M059J (cell line): ENCODE measurements at regions not wholly inside any gene's neighbourhood (a gene's known extent, or its start where the extent isn't known, plus 50 kb on each side); places are given as distances from the start of the nearest gene placed in this dataset.
"Not testable (repeated sequence)": the region's sequence is repeated elsewhere in the genome, so short reads cannot be mapped to it uniquely, and the experiment has no call there.

ENCODE experiments used
- DNase-seq: peaks from one replicate; pipeline ENCODE4 v3.0.0-alpha.2; 2012; ENCODE audit warnings: low read depth

DNA sequence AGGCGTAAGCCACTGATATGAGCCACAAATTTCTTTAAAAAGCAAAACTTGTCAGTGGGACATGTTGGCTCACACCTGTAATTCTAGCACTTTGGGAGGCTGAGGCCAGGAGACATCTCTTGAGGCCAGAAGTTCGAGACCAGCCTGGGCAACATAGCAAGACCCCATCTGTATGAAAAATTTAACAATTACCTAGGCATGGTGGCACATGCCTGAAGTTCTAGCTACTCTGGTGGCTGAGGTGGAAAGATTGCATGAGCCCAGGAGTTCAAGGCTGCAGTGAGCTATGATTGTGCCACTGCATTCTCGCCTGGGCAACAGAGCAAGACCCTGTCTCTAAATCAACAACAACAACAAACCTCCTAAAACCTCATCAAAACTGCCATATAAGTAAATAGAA lies 147.6 kb upstream of the BARHL2 start:
- DNase-seq = no peak

DNA sequence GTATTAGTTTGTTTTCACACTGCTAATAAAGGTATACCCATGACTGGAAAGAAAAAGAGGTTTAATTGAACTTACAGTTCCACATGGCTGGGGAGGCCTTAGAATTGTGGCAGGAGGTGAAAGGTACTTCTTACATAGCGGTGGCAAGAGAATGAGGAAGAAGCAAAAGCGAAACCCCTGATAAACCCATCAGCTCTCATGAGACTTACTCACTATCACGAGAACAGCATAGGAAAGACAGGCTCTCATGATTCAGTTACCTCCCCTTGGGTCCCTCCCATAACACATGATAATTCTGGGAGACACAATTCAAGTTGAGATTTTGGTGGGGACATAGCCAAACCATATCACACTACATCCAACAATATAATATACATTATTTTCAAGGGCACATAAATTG lies 145.7 kb upstream of the BARHL2 start:
- DNase-seq = peak; percentile 61

DNA sequence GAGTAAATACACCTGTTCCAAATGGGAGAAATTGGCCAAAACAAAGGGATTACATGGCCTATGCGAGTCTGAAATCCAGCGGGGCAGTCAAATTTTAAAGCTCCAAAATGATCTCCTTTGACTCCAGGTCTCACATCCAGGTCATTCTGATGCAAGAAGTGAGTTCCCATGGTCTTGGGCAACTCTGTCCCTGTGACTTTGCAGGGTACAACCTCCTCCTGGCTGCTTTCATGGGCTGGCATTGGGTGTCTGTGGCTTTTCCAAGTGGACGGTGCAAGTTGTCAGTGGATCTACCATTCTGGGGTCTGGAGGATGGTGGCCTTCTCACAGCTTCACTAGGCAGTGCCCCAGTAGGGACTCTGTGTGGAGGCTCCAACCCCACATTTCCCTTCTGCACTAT lies 144.3 kb upstream of the BARHL2 start:
- DNase-seq = not testable (repeated sequence)

DNA sequence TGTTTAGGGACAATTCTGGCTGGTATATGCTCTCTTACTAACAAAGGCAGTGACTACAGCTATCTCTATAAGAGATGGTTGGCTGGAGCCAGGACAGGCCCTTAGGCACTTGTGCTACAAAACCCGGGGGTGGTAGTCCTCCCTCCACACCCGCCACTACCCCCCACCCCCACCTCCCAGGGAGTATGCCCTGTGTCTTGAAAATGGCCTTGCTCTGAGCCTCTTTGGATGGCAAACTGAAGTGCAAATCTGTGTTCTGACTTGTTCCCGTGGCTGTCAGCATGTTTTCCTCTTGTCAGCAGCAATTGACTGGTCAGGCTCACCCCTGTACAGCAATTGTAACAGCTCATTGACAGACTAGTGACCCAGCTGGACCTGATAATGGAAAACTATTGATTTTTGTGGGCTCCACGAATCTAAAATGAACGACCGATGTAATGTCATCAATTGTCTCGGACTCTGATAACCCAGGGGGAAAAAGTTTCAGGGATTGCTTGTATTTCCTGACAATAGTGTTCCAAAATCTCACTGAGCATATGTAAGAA lies 139.4 kb upstream of the BARHL2 start:
- DNase-seq = no peak

DNA sequence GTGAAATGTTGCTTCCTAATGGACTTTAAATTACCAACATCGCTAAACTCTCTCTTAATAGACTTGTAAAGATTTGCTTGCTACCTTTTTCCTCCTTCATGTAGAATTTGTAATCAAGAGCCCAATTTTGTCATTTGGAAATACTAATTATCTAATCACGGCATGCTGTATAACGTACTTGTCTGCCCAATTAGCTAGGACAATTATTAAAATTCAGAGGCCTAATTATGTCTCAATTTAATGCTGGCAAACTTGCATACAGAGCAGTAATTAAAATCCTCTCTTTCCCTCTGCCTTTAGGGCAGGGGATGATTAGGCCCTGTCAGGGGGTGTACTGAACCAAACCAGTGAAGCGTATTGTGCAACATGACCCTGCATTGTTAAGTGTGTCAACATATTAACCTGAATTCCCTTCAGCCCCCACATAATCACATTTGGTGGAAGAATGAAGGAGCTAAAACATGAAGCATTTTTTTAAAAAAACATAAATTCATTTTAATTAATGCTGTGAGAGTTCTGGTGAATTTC lies 137.4 kb upstream of the BARHL2 start:
- no peak for DNase-seq

DNA sequence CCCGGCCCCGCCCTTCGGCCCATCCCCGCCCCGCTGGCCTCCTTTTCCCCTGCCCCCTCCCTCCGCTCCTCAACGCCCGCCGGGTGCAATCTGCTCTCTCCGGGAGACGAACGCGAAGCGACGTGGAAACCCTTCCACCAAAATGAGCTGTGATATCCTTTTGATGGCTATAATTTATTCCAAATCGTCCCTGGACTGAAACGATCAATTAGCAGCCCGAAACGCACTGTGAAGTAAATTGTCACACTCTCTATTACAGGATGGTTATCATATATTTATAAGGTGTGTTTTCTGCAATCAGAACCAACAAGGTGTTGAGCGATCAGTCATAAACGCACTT lies 134.6 kb upstream of the BARHL2 start:
- no peak for DNase-seq

DNA sequence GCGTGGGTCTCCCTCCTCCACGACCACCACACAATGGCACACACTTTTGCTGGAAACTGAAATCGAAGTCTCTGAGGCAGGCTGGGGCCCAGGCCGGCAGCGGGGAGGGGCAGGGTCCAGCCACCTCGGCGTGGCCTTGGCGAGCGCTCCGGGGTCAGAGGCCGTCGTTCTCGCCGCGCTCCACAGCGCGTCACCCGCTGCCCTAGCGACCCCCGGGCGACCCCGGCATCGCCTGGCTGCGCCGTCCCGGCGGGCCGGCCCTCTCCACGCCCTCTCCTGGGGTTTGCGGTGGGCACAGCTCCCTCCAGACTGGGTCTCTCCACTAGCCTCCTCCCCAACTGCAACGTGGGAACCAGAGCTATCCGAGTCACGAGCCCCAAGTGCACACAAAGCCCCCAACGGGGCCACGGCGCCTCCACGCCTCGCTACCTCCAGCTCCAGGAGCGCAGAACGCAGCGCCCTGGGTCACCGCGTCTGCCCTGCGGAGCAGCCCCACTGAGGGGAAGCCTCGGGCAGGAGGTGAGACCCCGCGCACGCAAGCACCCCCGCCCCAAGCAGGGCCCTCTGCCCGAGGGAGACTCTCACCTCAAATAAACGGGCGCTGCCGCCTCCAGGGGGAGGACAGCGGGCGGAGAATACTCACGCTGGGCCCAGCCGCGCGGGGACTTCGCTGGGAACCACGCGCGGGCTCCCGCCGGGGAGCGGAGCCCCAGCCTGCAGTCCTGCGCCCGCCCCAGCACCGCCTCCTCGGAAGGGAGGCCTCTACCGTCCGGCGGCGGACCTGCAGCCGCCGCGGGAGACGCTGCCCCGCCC lies 134.0 kb upstream of the BARHL2 start:
- DNase-seq = peak; percentile 64

DNA sequence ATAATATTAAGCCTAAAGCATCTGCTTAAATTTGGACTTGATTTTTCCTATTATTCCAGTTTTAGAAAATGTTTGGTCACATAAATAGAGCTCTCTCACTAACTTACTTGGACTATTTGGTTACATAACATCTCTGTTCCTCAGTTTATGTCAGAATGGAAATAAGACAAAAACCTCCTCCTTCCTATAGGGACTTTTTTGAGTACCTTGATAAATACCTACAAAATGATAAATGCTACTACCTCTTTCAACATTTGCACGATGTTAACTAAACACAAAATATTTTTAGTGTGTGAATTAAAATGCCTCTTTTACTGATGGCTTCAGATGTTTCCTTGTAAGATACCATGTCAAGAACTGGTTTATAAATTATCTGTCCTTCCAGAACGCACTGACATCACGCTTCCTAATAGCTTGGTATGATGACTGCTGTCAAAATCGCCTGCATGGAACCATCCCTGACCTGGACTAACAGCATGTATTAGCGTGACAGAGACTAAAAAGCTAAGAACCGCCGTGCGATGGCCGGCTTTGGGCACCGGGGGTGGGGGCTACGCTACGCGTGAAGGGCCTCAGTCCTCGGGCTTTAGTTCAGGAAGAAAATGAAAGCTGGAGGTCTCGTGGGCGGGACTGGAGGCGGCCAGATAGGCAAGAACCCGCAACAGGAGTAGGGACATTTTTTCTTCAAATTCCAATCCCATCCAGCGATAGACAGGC lies 133.2 kb upstream of the BARHL2 start:
- peak; percentile 45 for DNase-seq

DNA sequence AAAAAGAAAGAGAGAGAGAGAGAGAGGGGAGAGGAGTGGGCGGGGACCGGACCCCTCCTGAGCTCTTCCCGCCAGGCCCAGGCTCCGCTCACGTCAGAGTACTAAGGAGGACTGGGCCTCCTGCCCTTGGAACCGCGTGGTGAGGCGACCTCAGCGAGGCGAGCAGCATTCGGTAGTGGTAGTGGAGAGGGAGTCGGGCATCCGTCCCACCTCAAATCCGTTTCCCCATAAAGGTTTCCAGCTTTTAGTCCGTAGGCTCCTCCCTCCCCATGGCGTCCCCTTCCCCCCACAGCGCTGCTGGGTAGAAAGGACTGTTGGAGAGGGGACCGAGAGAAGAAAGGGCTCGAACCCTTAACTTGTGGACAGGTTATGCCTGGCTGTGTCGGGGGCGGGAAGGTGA lies 124.4 kb upstream of the BARHL2 start:
- no peak for DNase-seq

DNA sequence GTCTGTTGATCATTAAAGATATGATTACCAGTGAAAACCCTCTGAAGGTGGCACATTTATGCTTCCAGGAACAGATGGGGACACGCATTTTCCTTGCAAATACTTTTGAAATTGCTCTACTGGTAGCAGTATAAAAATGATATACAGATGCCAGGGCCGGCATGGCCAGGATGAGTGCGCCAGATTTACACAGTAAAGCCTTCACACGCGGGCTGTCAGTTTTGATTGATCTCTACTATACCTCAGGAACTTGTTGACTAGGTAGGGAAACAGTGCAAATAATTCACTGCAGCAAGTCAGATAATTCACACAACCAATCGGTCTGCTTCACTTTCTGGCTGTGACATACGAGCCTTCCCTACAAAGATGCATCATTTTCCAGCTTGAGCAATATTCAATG lies 123.2 kb upstream of the BARHL2 start:
- DNase-seq = no peak

DNA sequence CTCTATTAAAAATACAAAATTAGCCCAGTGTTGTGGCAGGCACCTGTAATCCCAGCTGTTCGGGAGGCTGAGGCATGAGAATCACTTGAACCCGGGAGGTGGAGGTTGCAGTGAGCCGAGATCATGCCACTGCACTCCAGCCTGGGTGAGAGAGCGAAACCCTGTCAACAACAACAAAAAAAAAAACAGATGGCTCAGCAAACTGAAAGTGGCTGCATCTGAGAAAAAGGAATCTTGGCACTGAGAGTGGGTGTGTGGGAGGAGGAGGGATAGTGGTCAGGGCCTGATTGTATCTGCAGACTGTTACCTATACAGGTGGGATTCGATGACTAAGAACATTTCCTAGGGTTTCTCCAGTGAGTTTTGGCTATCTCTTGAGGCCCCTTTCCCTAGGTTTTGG lies 122.2 kb upstream of the BARHL2 start:
- DNase-seq = no peak

DNA sequence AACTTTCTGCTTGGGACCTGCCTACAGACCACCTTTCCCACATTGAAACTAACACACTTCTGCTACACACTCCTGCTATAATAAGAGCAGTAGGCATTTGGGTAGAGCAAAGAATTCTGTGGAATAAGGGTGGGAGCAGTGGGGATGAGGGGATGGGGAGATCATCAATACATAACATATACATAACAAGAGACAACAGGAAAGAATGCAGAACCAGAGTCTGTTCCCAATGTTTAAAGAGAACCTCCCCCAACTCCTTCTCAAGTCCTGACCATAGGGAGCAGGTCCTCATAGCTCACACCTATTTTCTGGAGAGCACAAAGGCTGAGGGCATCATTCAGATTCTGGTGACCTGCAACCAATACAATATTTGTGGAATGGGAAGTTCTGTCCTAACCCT lies 121.6 kb upstream of the BARHL2 start:
- no peak for DNase-seq

DNA sequence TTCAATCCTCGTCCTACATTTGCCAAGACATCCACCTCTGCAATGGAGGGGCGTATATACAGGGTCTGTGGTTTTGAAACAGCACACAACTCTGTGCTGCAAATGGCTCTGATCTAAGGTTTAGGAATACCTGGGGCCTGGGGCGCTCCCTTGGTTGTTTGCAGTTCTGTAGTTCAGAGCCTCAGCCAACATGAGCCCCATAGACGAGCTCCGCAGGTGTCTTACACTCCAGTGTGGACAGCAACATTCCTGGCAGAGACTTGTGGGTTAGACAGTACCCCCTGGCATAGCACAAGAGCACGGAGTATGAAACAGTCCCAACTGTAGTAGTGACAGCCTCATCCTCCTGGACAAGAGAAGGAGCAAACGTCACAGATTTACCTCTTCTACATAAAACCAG lies 120.3 kb upstream of the BARHL2 start:
- no peak for DNase-seq

DNA sequence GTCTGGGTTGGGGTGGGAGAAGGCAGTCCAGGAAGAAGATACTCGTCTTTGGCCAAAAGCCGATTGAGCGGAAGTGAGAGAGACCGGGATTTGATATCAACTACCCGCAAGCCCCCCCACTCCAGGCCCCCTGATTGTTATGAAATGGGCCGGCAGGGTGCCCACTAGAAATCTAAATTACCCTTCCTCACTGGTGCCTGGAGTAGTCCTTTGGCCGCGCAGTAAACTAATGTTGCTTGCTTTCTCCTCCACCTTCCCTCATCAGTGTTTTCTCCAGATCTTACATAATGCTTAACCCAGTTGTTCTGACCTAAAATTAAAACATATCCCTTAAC lies 119.2 kb upstream of the BARHL2 start:
- no peak for DNase-seq

DNA sequence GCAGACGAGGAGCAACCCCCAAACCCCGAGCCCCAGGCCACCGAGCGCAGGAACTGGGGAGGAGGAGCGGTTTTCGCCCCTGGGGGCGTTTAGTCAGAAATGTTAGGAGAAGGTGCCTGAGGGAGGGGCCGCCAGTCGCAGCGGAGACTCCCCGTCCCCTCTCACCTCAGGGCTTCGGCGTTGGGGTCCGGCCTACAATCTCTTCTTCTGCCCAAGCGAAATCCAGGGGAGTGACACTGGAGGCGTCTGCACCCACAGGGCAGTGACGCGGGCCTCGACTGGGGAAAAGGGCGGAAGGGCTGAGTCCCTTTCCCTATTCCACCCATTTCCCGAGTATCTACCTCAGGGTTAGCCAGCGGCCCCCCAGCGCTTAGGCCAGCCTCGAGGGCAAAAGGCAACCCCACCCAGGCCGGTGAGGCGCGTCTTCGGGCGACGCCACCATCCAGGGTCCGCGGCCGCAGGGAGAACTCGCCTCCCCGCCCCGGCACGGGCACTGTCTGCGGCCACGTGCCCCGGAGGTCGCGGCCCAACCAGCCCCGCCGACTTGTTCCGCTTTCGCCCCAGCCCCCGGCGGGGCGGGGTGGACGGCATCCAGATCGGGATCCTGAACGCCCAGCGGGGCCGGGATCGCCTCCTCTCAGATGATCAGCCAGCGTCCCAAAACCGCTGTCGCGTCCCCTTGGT lies 118.7 kb upstream of the BARHL2 start:
- no peak for DNase-seq

DNA sequence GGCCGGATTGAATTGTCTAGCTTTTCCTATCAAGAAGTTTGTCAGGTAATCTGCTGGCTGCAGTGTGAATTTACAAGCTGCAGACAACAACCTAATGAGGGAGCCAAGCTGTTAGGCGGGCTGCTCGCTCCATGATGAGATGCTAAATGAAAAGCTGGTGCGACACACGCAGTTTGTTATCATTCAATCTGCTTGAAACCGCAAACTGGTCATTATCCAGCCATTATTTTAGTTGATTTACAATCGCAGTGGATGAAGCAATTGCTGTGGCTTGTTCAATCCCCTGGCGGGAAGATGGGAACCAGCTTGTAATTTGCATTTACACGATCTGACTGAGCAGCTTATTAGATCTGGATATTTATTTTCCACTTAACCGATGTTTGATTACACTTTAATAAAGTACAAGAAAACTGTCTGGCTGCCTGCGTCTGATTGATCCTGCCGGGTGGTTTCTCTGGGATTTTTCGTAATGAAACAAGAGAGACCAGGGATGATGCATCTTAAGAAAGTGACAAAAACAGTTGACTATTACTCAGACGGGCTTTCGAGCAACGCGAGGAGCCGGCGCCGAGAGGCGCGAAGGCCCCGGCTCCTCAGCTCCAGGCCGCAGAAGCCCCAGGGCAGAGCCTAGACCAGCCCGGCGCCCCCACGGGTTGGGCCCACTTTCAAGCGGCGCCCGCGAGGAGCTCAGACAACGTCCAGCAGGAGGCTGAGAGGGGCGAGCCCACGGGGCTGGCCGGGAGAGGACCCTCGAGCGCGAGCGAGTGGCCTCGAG lies 118.0 kb upstream of the BARHL2 start:
- DNase-seq = no peak

DNA sequence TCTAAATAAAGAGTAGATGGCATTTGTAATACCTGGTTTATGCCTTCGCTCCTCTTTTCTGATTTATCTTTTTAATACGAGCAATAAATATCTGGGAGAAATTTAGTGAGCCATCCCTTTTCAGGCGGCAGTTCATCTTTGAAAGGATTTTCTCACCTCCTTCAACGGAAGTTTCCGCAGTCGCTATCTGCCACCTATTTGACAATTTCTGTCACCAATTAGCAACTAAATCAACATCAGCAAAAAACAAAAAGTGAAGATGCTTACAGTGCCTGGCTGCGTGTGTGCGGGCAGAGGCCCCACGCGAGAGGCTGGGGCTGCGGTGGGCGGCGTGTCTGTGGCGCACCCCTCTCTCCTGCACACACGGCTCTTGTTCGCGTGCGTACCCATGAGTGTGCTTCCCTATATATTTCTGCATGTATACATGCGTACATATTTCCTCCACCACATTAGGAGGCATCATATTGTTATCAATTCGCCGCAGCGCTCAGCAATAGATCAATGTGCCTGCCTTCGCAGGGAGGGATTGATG lies 117.3 kb upstream of the BARHL2 start:
- DNase-seq = no peak

DNA sequence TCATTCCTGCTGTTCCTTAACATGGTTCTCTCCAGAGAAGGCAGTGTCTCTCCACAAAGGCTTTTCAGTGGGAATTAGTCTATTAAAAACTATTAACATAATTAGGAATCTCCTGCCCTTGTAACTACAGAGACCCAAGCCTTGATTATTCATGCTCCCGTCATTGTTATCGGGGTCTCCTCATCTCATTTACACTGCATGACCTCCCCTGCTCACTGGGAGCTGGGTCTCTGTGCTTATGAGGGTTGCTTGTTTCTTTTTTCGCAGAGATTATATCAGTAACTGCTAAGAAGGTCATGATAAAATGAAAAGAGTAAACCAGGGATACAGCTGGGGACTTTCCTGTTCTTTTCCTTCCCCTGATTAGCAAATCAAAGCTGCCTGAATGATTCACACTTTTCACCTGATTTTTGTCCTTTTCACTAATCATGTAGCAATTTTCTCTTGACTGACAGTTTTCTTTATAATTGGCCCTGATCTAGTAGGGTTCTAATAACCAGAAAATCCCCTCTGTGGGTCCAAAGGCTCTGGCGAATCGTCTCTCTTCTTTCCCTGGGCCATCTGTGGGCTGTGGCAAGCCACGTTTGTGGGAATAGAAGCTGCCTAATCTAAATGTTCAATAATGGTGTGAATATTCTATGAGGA lies 116.5 kb upstream of the BARHL2 start:
- no peak for DNase-seq

DNA sequence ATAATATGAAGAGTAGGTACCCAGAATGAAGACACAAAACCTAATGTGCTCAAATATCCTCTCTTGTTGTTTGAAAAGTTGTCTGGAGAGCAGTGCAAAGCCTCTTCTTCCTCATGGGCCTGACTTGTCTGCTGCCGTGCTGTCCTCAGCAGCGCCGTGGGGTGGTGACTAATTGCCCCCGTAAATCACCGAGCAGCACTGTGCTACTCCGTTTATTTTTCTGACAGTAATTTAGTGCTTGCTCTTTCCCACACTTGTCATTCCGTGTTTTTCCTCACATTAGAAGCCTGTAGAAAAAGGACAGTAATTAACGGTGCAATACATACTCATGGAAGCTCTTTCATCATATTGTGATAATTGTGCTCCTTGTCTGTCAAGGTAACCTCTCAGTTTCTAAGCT lies 114.8 kb upstream of the BARHL2 start:
- DNase-seq = peak; percentile 22

DNA sequence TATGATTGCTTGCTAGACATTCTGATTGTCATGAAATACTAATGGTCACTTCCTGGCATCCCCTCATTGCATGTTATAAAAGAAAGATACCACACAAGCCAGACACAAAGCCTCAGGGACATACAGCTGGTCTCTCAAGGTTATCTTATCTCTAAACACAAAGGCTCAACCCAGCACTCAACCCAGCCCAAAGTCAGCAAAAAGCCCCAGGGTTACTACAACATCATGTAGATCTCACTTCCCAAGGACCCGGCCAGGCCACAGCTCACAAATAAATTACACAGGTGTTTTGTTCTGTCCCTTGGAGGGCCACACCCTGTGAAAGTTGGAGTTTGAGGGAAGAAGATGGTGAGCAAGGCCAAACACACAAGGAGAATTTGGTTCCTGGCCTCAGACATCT lies 109.7 kb upstream of the BARHL2 start:
- no peak for DNase-seq

DNA sequence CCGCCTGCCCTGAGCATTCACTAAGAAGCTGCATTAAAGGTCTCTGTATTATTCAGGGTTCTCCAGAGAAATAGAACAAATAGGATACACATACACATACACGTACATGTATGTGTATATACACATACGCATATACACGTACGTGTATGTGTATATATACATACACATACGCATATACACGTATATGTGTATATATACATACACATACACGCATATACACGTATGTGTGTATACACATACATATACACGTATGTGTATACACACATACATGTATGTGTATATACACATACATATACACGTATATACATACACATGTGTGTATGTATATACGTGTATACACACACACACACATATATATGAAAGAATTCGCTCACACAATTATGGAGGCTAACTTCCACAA lies 108.9 kb upstream of the BARHL2 start:
- no peak for DNase-seq
